Suppressor macrophage treated with lipopolysaccharide for 1 hour (primary cell): ENCODE measurements at regions not wholly inside any gene's neighbourhood (a gene's known extent, or its start where the extent isn't known, plus 50 kb on each side); places are given as distances from the start of the nearest gene placed in this dataset.

Experiments
- DNase-seq, 3 donors: peaks; one replicate each; pipeline ENCODE4 v3.0.0-alpha.2; 2020 to 2022

- DNase-seq: no peak
Measured at GRCh38 chr1:17877316-17877715, 122.2 kb downstream of the ACTL8 start.

DNA sequence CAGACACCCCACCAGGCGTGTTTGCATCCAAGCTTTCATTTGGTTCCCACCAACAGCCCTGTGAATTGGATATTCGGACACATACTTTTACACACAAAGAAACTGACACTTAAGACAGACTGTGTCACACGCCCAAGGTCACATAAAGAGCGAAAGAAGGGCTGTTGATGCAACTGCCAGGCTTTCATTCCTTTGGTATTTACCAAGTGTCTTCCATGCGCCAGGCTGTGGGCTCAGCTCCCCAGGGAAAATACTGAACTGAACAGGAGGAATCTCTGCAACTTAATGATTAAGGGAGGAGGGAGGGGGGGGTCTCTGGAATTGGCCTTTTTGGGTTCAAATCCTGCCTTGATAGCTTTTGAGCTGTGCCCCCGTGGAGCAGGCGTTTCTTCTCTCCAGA lies 122.8 kb downstream of the ACTL8 start:
- no peak for DNase-seq

- DNase-seq: no peak
Measured at GRCh38 chr1:17878837-17879236, 123.7 kb downstream of the ACTL8 start.

GRCh38 chr1:17880449-17880848 lies 125.3 kb downstream of the ACTL8 start:
- no peak for DNase-seq

GRCh38 chr1:17881761-17882160 lies 126.6 kb downstream of the ACTL8 start:
- no peak for DNase-seq

DNA sequence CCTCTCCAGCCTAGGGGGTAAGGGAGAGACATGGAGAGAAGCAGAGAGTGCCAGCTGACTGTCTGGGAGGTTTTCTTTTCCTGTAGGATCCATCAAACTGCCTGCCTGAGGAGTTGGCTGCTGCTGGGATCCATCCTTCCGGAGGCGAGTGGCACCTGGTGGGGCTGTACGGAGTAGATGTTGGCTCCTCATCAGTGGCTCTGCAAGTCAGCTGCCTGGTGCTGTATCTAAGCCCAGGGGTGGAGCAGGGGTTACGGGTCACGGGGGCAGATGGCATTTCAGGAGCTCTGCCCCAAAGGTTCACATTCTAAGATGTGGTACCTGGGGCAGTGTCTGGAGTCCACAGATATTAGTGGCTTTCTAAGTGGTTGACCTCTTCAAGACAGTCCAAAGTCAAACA lies 128.0 kb downstream of the ACTL8 start:
- no peak for DNase-seq

- DNase-seq: no peak
Measured at GRCh38 chr1:17883662-17884395, 128.7 kb downstream of the ACTL8 start.

DNA sequence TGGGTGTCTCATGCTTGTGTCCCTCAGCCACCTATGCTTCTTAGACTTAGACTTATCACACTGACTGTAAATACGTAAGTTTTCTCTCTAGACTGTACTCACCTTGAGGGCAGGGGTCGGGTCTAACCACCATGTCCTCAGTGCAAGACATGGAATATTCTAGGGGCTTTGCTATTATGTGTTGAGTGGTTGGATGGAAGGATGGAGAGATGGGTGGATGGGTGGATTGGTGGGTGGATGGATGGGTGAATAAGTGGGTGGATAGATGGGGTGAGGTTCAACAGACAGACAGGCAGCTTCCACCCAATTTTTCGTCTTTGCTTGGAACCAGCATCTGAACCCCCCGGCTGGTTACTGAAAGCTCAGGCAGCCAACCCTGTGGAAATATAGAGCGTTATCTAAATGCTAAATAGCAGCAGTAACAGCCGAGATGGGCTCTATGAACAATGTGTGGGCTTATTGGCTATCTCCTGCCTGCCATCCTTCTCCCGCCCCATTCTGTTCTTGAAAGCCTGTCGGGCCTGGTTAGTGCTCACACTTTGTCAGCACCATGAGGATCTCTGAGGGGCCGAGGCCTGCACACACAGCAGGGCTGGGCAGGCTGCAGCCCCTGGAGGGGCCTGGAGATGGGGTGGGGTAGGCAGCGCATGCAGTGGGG lies 130.7 kb downstream of the ACTL8 start:
- no peak for DNase-seq

DNA sequence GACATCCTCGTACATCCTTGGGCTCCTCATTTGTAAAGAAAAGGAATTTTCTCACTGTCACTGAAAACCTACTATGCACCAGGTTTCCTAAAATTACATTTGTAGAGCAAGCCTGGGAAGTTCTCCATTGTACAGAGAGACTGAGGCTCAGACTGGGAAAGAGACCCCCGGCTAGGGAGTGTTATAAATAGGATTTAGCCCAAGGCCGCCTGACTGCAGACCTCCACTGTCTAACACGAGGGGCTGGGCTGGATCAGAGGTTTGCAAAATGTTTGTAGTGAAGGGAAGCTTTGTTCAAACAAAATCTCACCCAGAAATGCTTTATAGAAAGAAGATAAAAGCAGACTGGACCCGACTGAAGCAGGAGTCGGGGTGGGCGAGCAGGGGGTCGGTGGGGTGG lies 131.3 kb downstream of the ACTL8 start:
- DNase-seq: no peak

DNA sequence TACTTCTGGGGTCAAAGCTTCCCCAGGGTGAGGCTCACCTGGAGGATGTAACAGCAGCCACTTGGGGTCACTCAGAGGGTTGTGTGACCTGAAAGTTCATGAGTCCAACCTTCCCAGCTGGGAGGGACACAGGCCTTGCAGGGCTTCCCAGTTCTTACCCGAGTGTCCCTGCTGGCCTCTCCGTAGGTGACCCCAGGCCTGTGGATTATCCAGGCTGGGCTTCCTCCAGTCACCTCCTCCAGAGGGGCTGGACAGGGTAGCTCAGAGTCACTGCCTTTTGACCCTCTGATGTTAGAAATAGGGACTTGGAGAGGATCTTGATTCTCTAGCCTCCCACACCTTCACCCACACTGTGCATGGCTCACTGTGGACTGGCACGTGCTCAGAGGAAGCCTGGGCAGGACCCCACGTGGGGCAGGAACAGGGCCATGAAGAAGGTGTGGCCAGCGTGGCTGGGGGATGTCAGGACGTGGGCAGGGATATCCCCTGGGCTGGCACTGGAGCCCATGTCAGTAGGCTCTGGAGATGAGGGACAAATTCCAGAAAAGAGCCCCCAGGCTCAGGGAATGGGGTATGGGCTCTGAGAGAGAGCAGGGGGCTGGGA lies 131.8 kb downstream of the ACTL8 start:
- no peak for DNase-seq

- DNase-seq: no peak
Measured at GRCh38 chr1:17887661-17888371, 132.7 kb downstream of the ACTL8 start.

DNA sequence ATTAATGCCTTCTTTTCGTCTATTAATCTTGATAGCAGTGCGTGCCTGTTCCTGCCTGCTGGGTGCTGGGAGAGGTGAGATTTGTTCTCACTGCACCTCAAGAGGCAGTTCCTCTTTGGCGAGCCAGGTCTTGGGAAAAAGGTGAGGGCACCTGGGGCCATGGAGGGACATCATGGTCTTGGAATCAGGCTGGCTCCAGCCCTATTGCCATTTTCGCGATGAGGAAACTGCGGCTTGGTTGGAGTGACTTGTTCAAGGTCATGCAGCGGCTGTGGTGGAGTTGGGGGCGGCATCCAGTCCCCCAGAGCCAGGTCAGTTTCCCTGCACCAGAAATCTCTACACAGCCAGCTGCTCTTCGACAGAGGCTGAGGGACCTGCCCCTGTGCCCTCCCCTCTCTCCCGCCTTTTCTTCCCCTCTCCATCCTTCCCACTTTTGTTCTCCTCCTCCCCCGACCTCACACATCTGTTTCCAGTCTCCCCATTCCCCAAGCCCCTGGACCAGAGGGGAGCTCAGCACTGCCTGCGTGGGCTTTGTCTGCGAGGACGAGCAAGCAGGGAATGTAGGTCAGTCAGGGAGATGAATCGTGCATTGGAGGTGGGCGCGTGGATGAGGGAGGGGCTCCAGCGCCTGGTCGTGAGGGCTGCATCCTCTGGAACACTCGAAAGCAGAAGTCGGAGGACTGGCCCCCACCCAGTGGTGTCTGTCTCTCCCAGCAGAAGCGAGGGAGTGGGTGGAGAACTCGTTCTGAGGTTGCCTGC lies 135.1 kb downstream of the ACTL8 start:
- no peak for DNase-seq

GRCh38 chr1:17890815-17891191 lies 135.7 kb downstream of the ACTL8 start:
- no peak for DNase-seq

- DNase-seq: no peak
Measured at GRCh38 chr1:17891205-17892110, 136.3 kb downstream of the ACTL8 start.

GRCh38 chr1:17892225-17892624 lies 137.1 kb downstream of the ACTL8 start:
- DNase-seq: no peak

GRCh38 chr1:17892851-17893250 lies 137.7 kb downstream of the ACTL8 start:
- no peak for DNase-seq

- DNase-seq: no peak
Measured at GRCh38 chr1:17893891-17894631, 138.9 kb downstream of the ACTL8 start.

DNA sequence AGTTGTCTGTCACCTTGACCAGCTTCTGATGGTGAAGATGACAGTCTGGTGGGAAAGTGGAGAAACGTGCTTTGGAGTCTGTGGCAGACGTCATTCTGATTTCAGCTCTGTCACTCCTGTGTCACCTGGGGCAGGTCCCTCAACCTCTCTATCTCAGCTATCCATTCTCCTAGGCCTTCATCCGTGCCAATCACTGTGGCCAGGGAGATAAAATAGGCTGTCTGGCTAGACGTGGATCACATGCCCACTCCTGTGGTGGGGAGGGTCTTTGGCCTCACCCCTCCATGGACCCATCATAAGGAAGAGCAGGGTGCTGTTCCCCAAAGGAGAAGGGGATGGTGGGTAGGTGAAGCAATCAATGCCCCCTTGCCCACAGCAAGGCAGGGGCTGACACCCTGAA lies 140.3 kb downstream of the ACTL8 start:
- no peak for DNase-seq

DNA sequence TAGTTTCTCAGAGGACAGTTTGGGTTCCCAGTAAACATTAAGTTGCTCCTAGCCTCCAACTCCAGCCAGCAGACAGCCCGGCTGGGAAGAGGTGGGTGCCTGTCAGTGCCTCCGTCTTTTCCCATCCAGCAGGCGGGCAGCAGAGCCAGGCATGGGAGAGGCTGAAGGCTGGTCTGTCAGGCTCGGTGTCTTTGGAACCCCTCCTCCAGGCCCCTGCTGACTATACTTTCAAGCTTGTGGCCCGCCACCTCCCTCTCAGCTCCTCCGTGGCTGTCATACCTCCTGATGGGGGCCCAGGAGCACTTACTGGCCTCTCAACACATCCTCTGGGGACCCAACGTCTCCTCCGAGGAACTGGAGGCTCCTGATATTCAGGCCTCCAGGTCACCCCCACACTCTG lies 140.9 kb downstream of the ACTL8 start:
- DNase-seq: no peak

DNA sequence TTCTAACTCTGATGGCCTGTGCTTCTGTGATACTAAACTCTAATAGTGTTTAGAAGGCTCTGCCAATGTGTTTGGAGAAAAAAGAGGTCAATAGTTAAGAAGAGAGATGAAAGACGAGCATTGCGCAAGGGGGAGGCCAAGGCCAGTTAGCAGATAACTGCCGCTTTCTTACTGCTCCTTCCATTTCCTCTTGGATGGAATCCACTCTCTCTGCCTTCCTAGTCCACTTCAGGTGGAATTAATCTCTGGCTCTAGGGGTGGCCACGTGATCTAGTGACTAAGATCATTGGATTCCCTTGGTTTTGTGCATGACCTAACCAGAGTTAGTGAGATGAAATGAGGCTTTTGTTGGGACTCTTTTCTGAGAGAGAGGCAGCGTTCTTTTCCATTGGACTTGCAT lies 148.3 kb downstream of the ACTL8 start:
- no peak for DNase-seq

DNA sequence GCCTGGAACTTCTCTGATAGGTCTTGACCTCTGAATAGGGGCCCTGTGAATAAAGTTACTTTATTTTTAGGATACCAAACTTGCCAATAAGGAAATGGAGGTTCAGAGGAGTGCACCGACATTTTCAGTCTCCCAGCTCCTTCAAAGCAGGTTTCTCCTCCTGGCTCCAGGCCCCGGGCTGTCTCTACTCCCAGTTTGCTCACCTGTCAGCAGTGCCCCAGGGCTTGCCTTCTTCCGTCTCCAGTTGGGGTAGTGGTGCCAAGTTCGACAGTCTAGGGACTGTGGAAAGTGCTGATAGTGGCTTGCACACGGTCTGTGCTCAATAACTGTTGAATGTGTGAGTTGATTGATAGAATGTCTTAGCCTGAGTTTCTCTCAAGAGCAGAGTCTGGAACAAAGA lies 149.2 kb downstream of the ACTL8 start:
- no peak for DNase-seq
